Cardiac muscle cell (in vitro differentiated cells and primary cell): ENCODE measurements at regions not wholly inside any gene's neighbourhood (a gene's known extent, or its start where the extent isn't known, plus 50 kb on each side); places are given as distances from the start of the nearest gene placed in this dataset.

ENCODE experiments used
- DNase-seq, 2 donors: peaks; one replicate each; pipeline versions ENCODE4 v3.0.0 to v3.0.0-alpha.2; 2010 to 2017; ENCODE audit warnings: low read depth in 1 of 2, low spot score in 1 of 2
- H3K27ac ChIP-seq: fragments of 200-600 bp; sonication (generic); 2 replicates; pipeline ENCODE4 v1.5.1; 2016
- H3K27me3 ChIP-seq: fragments of 200-600 bp; sonication (generic); 2 replicates; pipeline ENCODE4 v1.6.0; 2016; ENCODE audit warnings: control low read depth
- H3K36me3 ChIP-seq: fragments of 200-600 bp; sonication (generic); 2 replicates; pipeline ENCODE4 v1.5.1; 2016; ENCODE audit warnings: control low read depth
- H3K4me1 ChIP-seq: fragments of 200-600 bp; sonication (generic); 2 replicates; pipeline ENCODE4 v1.8.1; 2017; ENCODE audit warnings: low read depth, mild to moderate bottlenecking, mixed run types
- H3K4me3 ChIP-seq: fragments of 200-600 bp; sonication (generic); 2 replicates; pipeline ENCODE4 v1.5.1; 2016; ENCODE audit warnings: mild to moderate bottlenecking
- H3K9me3 ChIP-seq: fragments of 200-600 bp; sonication (generic); 2 replicates; pipeline ENCODE4 v1.5.1; 2017; ENCODE audit warnings: low read depth, mild to moderate bottlenecking, control low read depth
- CTCF ChIP-seq: IDR thresholded peaks from 2 replicates; pipeline ENCODE4 v1.5.1; 2012; ENCODE audit warnings: low read depth, mild to moderate bottlenecking, low read length

- Histone ChIP-seq H3K27ac (no peak overlapping the region), H3K27me3 (no peaks in the 10 kb centered on the region), H3K36me3 (no peaks in the 10 kb centered on the region), H3K4me1 (peaks cover 5% of the 10 kb centered on the region), H3K9me3 (no peaks in the 10 kb centered on the region), H3K4me3 (no peak overlapping the region)
- no peak for TF ChIP-seq CTCF
- DNase-seq: no peak
These were observed 478.9 kb upstream of the GOLIM4 start for GRCh38 chr3:168574455-168575158.

- H3K27me3 ChIP-seq: no peaks in the 10 kb centered on the region
- no peak for TF ChIP-seq CTCF
- no peaks in the 10 kb centered on the region for H3K36me3 ChIP-seq
- no peaks in the 10 kb centered on the region for H3K9me3 ChIP-seq
- no peak for DNase-seq
- H3K27ac ChIP-seq: no peak overlapping the region
- H3K4me1 ChIP-seq: peaks cover 5% of the 10 kb centered on the region
- H3K4me3 ChIP-seq: no peak overlapping the region
These were observed 474.9 kb upstream of the GOLIM4 start for GRCh38 chr3:168570404-168571155.

GRCh38 chr3:168558728-168559411, 463.1 kb upstream of the GOLIM4 start:
- H3K9me3 ChIP-seq: no peaks in the 10 kb centered on the region
- no peak overlapping the region for H3K4me3 ChIP-seq
- TF ChIP-seq CTCF: no peak
- DNase-seq: no peak
- H3K27me3 ChIP-seq: no peaks in the 10 kb centered on the region
- no peak overlapping the region for H3K27ac ChIP-seq
- H3K36me3 ChIP-seq: no peaks in the 10 kb centered on the region
- peaks cover 7% of the 10 kb centered on the region for H3K4me1 ChIP-seq

GRCh38 chr3:168552251-168552650, 456.5 kb upstream of the GOLIM4 start:
- Histone ChIP-seq H3K27me3 (no peaks in the 10 kb centered on the region), H3K27ac (no peak overlapping the region), H3K9me3 (no peaks in the 10 kb centered on the region), H3K4me3 (no peak overlapping the region), H3K4me1 (peaks cover 21% of the 10 kb centered on the region), H3K36me3 (no peaks in the 10 kb centered on the region)
- no peak for DNase-seq
- no peak for TF ChIP-seq CTCF

GRCh38 chr3:168548719-168549118, 453.0 kb upstream of the GOLIM4 start:
- DNase-seq: no peak
- Histone ChIP-seq H3K9me3 (no peaks in the 10 kb centered on the region), H3K27ac (no peak overlapping the region), H3K27me3 (no peaks in the 10 kb centered on the region), H3K4me1 (peaks cover 22% of the 10 kb centered on the region), H3K36me3 (no peaks in the 10 kb centered on the region), H3K4me3 (no peak overlapping the region)
- no peak for TF ChIP-seq CTCF
